ENCODE measurements at regions not wholly inside any gene's neighbourhood (a gene's known extent, or its start where the extent isn't known, plus 50 kb on each side); places are given as distances from the start of the nearest gene placed in this dataset.

DNA sequence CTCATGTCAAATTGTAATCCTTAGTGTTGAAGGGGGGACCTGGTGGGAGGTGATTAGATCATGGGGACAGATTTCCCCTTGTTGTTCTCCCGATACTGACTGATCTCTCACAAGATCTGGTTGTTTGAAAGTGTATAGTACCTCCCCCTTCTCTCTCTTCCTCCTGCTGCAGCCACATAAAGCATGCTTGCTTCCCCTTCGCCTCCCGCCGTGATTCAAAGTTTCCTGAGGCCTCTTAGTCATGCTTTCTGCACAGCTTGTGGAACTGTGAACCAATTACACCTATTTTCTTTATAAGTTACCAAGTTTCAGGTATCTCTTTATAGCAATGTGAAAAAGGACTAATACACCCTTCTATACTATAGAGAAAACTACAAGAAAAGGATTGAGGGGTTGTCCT, 1170.5 kb upstream of the AGA start:
- Histone ChIP-seq H3K9ac (ENCODE audit: low read length) (no peak overlapping the region), H2AFZ (ENCODE audit: low read depth, low read length, poor library complexity, severe bottlenecking) (no peak overlapping the region), H3K27me3 (ENCODE audit: insufficient read depth, low read length) (no peaks in the 10 kb centered on the region), H3K36me3 (ENCODE audit: control insufficient read depth in 1 of 2, insufficient read depth in 2 of 2, low read length in 2 of 2) (no peaks in the 10 kb centered on the region), H3K9me2 (ENCODE audit: insufficient read depth) (no peaks in the 10 kb centered on the region), H3K9me3 (ENCODE audit: control insufficient read depth in 1 of 2, insufficient read depth in 1 of 2, low read depth in 1 of 2, low read length in 2 of 2) (no peaks in the 10 kb centered on the region), H3K79me2 (ENCODE audit: insufficient read depth, low read length) (no peaks in the 10 kb centered on the region), H4K20me1 (ENCODE audit: insufficient read depth) (no peaks in the 10 kb centered on the region), H3K4me3 (replicated peaks in 1 of 2; ENCODE audit: low read depth in 1 of 2, low read length in 2 of 2) (no peak overlapping the region), H3K4me1 (ENCODE audit: control insufficient read depth in 1 of 2, insufficient read depth in 2 of 2, low read length in 2 of 2) (no peaks in the 10 kb centered on the region), H3K27ac (ENCODE audit: low read depth, low read length) (no peak overlapping the region), H3K4me2 (ENCODE audit: low read length) (no peak overlapping the region)
- ChIA-PET CTCF (no interaction called here), RAD21 (ENCODE audit: low non-redundant PET in 1 of 2, low total read pairs in 2 of 2, uncharacterized antibody in 2 of 2, unreplicated experiment in 2 of 2) (no interaction called here), POLR2A (no interaction called here)
- BruUV-seq (replicated peaks) = no TSS peak
- intact Hi-C loops (cut with micrococcal nuclease) = no loop called here
- DNase-seq (ENCODE audit: low read depth, low spot score) = no peak
- TF ChIP-seq SIN3A (IDR thresholded peaks at IDR 0.05; ENCODE audit: low read depth) = no peak
- TF ChIP-seq SP1 (IDR thresholded peaks at IDR 0.05; ENCODE audit: low read depth) = no peak
- TF ChIP-seq CBX3 (IDR thresholded peaks at IDR 0.05; ENCODE audit: low read depth) = no peak
- TF ChIP-seq, protein P1, sequence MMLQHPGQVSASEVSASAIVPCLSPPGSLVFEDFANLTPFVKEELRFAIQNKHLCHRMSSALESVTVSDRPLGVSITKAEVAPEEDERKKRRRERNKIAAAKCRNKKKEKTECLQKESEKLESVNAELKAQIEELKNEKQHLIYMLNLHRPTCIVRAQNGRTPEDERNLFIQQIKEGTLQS (IDR thresholded peaks at IDR 0.05) = no peak
- no peak for TF ChIP-seq CTCF (IDR thresholded peaks at IDR 0.05 in 2 of 3, conservative IDR thresholded peaks at IDR 0.05 in 1 of 3; ENCODE audit: borderline replicate concordance in 1 of 3, insufficient read depth in 1 of 3, low read depth in 2 of 3, low read length in 2 of 3)
- no peak for TF ChIP-seq JUND (IDR thresholded peaks at IDR 0.05)
- TF ChIP-seq EGR1 (IDR thresholded peaks at IDR 0.05; ENCODE audit: low read depth) = no peak
- no peak for TF ChIP-seq CEBPB (IDR thresholded peaks at IDR 0.05; ENCODE audit: low read depth)
- no peak for TF ChIP-seq POLR2A (IDR thresholded peaks at IDR 0.05; ENCODE audit: borderline replicate concordance, extremely low read depth, insufficient read depth, insufficient read length)
- no peak for TF ChIP-seq SRF (IDR thresholded peaks at IDR 0.05; ENCODE audit: low read depth)
- TF ChIP-seq TCF7L2 (IDR thresholded peaks at IDR 0.05; ENCODE audit: borderline replicate concordance, extremely low read depth, insufficient read depth, insufficient read length) = no peak
- TF ChIP-seq, protein P2, sequence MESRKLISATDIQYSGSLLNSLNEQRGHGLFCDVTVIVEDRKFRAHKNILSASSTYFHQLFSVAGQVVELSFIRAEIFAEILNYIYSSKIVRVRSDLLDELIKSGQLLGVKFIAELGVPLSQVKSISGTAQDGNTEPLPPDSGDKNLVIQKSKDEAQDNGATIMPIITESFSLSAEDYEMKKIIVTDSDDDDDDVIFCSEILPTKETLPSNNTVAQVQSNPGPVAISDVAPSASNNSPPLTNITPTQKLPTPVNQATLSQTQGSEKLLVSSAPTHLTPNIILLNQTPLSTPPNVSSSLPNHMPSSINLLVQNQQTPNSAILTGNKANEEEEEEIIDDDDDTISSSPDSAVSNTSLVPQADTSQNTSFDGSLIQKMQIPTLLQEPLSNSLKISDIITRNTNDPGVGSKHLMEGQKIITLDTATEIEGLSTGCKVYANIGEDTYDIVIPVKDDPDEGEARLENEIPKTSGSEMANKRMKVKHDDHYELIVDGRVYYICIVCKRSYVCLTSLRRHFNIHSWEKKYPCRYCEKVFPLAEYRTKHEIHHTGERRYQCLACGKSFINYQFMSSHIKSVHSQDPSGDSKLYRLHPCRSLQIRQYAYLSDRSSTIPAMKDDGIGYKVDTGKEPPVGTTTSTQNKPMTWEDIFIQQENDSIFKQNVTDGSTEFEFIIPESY (IDR thresholded peaks at IDR 0.05; ENCODE audit: extremely low read depth, insufficient replicate concordance, low read length) = no peak
- ATAC-seq = no peak

Data from HCT116 (cell line).